Right atrium auricular region (tissue), 2 donors: ENCODE measurements at regions not wholly inside any gene's neighbourhood (a gene's known extent, or its start where the extent isn't known, plus 50 kb on each side); places are given as distances from the start of the nearest gene placed in this dataset.

ENCODE experiments used
- DNase-seq: peaks from one replicate; pipeline ENCODE4 v3.0.0-alpha.2; 2019; ENCODE audit warnings: low spot score
- H3K27ac ChIP-seq, 2 donors: fragments of 200-600 bp; sonication (generic); 1 replicate in 1 of 2; 2 replicates in 1 of 2; pipeline ENCODE4 v1.5.1; 2016 to 2019
- H3K27me3 ChIP-seq, 2 donors: fragments of 200-600 bp; sonication (generic); one replicate each; pipeline versions ENCODE4 v1.5.1 to v1.6.0; 2017 to 2019
- H3K36me3 ChIP-seq: fragments of 200-600 bp; sonication (generic); one replicate; pipeline ENCODE4 v1.5.1; 2016
- H3K4me1 ChIP-seq, 2 donors: fragments of 200-600 bp; sonication (generic); one replicate each; pipeline versions ENCODE4 v1.5.1 to v1.6.0; 2017 to 2019
- H3K4me3 ChIP-seq, 2 donors: fragments of 200-600 bp; sonication (generic); 1 replicate in 1 of 2; 2 replicates in 1 of 2; pipeline ENCODE4 v1.5.1; 2017 to 2019; ENCODE audit warnings: mild to moderate bottlenecking in 1 of 2, moderate library complexity in 1 of 2
- H3K9me3 ChIP-seq, 2 donors: fragments of 200-600 bp; sonication (generic); one replicate each; pipeline ENCODE4 v1.5.1; 2019
- TF ChIP-seq, protein P1 (sequence below), 2 donors: fragments of 200-600 bp; sonication (generic); IDR thresholded peaks; one replicate each; pipeline ENCODE4 v1.5.1; 2019; ENCODE audit warnings: antibody characterized with exemption in 2 of 2

DNA sequence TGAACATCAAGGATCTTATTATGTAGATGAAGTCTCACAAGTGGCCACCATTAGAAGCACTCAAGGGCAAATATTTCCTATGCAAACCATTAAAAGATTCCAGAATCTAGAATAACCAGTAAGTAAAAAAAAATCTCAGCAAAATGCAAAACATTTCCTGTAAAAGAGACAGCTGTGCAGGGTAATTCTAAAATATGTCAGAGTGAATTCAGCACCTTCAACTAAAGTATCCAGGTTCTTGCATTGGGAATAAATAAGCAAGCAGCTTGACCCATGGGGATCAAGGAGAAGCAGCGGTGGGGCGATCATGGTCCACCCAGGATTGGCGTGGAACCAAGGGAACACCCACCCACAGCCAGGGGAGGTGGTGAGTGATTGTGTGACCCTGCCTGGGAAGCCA lies 2188.9 kb downstream of the PCDH7 start:
- Histone ChIP-seq H3K27ac (no peak overlapping the region), H3K4me3 (no peak overlapping the region), H3K36me3 (no peaks in the 10 kb centered on the region), H3K4me1 (no peaks in the 10 kb centered on the region), H3K9me3 (peaks cover 0 to 18% of the 10 kb centered on the region in 2 donors), H3K27me3 (no peaks in the 10 kb centered on the region)
- no peak for DNase-seq
- TF ChIP-seq, protein P1, sequence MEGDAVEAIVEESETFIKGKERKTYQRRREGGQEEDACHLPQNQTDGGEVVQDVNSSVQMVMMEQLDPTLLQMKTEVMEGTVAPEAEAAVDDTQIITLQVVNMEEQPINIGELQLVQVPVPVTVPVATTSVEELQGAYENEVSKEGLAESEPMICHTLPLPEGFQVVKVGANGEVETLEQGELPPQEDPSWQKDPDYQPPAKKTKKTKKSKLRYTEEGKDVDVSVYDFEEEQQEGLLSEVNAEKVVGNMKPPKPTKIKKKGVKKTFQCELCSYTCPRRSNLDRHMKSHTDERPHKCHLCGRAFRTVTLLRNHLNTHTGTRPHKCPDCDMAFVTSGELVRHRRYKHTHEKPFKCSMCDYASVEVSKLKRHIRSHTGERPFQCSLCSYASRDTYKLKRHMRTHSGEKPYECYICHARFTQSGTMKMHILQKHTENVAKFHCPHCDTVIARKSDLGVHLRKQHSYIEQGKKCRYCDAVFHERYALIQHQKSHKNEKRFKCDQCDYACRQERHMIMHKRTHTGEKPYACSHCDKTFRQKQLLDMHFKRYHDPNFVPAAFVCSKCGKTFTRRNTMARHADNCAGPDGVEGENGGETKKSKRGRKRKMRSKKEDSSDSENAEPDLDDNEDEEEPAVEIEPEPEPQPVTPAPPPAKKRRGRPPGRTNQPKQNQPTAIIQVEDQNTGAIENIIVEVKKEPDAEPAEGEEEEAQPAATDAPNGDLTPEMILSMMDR (IDR thresholded peaks at IDR 0.05): no peak

DNA sequence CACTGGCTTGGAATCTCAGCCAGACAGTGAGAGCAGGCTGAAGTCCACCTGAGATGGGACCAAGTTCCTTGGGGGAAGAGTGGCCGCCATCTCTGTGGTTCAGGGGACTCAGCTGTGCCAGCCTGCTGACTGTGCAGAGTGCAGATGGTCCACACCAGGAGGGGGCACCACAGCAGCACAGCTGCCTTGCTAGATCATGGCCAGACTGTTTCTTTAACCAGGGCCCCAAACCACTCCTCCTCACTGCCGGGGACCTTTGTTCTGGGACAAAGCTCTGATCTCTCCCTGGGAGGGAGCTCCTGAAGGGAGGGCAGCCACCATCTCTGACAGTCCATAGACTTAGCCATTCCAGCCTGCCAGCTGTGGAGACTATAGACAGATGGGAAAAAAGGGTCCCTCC lies 2189.6 kb downstream of the PCDH7 start:
- TF ChIP-seq, protein P1 (IDR thresholded peaks at IDR 0.05): no peak
- DNase-seq: no peak

DNA sequence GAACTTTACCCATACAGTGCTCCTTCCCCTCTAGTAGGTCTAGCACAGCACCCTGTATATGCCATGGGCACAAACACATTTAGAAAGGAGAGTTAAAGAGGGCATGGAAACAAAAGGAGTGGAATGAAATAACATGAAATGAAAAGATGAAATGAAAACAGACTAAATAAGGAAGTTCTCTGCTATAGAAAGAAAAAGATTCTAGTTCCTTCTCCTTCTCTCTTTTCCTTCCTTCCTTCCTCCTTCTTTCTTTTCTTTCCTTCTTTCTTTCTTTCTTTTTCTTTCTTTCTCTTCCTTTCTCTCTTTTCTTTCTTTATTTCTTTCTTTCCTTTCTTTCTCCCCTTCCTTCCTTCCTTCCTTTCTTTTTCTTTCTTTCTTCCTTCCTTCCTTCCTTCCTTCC lies 2197.4 kb downstream of the PCDH7 start:
- DNase-seq: no peak
- Histone ChIP-seq H3K4me1 (no peaks in the 10 kb centered on the region), H3K36me3 (no peaks in the 10 kb centered on the region), H3K27ac (no peak overlapping the region), H3K27me3 (no peaks in the 10 kb centered on the region), H3K4me3 (no peak overlapping the region), H3K9me3 (no peaks in the 10 kb centered on the region)
- TF ChIP-seq, protein P1 (IDR thresholded peaks at IDR 0.05): no peak

More for the DNA sequence above, 2189.6 kb downstream of the PCDH7 start:
- Histone ChIP-seq H3K36me3 (no peaks in the 10 kb centered on the region), H3K27ac (no peak overlapping the region), H3K9me3 (peaks cover 0 to 18% of the 10 kb centered on the region in 2 donors), H3K4me3 (no peak overlapping the region), H3K27me3 (no peaks in the 10 kb centered on the region), H3K4me1 (no peaks in the 10 kb centered on the region)

DNA sequence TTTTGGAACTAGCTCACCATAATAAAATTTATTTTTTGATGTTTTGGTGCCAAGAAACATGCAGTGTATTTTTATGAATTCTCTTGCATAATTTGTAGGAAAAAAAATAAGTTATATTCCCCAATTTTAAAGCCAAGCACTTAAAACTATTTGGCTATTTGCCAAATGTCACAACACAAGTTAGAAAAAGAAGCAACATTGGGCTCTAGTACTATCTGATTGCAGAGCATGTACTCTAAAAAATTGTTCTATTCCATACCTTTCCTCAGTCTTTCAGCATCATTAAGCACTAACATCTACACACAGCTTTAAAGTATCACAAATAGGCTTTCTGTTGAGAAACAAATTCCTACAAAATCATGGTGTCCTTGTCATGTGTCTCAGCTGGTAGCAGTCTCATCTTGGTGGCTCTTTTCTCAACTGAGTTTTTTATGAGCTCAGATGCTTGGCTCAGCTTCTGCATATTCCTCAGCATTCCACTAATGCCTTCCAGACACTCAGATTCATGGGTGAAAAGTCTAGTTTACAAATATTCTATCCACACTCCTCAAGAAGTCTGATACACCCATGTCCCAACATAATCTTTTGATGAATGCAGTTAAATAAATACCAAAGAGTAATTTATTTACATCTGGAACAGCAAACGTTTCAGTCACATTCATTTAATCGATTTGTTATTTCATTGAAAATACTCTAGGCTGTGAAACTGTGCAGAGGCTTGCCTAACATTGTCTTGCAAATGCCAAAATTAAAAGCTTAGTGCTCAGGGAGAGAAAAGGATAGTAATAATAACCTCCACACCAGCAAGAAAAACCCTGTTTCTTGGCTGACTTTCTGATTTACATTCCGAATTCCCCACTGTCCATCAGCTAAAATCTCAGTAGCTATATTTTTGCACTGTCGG lies 2209.9 kb downstream of the PCDH7 start:
- TF ChIP-seq, protein P1 (IDR thresholded peaks at IDR 0.05): no peak
- no peaks in the 10 kb centered on the region for H3K4me1 ChIP-seq
- no peaks in the 10 kb centered on the region for H3K27me3 ChIP-seq
- DNase-seq: no peak
- no peak overlapping the region for H3K27ac ChIP-seq
- H3K36me3 ChIP-seq: no peaks in the 10 kb centered on the region
- no peak overlapping the region for H3K4me3 ChIP-seq
- no peaks in the 10 kb centered on the region for H3K9me3 ChIP-seq

DNA sequence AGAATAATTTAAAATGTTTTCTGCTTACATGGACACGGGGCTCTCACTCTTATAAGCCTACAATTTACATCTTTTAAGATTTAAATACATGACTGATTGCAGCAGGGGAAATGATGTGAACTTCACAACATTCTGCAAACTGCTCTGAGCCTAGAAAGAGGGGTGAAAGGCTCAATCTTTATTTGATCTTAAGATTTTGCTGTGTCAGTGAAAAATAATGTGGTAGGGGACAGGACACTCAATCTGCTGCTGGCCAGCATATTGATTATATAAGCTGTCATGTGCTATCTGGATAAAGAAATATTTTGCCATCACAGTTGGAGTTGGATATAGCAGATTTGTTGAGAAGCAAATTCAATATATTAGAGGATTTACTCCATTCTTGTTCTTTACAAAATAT lies 2210.5 kb downstream of the PCDH7 start:
- no peaks in the 10 kb centered on the region for H3K4me1 ChIP-seq
- H3K27me3 ChIP-seq: no peaks in the 10 kb centered on the region
- H3K9me3 ChIP-seq: no peaks in the 10 kb centered on the region
- DNase-seq: no peak
- H3K36me3 ChIP-seq: no peaks in the 10 kb centered on the region
- TF ChIP-seq, protein P1 (IDR thresholded peaks at IDR 0.05): no peak
- no peak overlapping the region for H3K27ac ChIP-seq
- no peak overlapping the region for H3K4me3 ChIP-seq
